GM12864 (cell line): ENCODE measurements at regions not wholly inside any gene's neighbourhood (a gene's known extent, or its start where the extent isn't known, plus 50 kb on each side); places are given as distances from the start of the nearest gene placed in this dataset.

ENCODE experiments used
- DNase-seq: peaks from one replicate; pipeline ENCODE4 v3.0.0-alpha.2; 2011; ENCODE audit warnings: low read depth
- H3K4me3 ChIP-seq: 2 replicates; pipeline ENCODE4 v1.5.1; 2011; ENCODE audit warnings: mild to moderate bottlenecking, low read depth, low read length, control low read depth
- CTCF ChIP-seq: IDR thresholded peaks from 2 replicates; pipeline ENCODE4 v1.5.1; 2011; ENCODE audit warnings: low read depth, mild to moderate bottlenecking, moderate library complexity, low read length, control low read depth, inconsistent platforms; ENCODE audit errors: missing control alignments

GRCh38 chr21:25368531-25368930 is 238.8 kb downstream of the MRPL39 start:
- no peak for DNase-seq
- no peak overlapping the region for H3K4me3 ChIP-seq
- TF ChIP-seq CTCF: no peak

- no peak overlapping the region for H3K4me3 ChIP-seq
- no peak for TF ChIP-seq CTCF
- no peak for DNase-seq
Observed at GRCh38 chr21:25366116-25366515, 241.2 kb downstream of the MRPL39 start.

- DNase-seq: no peak
- no peak overlapping the region for H3K4me3 ChIP-seq
- no peak for TF ChIP-seq CTCF
Observed at GRCh38 chr21:25362375-25363267, 244.7 kb downstream of the MRPL39 start.

- no peak for TF ChIP-seq CTCF
- DNase-seq: no peak
- H3K4me3 ChIP-seq: no peak overlapping the region
Observed at GRCh38 chr21:25361765-25362164, 245.5 kb downstream of the MRPL39 start.

- H3K4me3 ChIP-seq: no peak overlapping the region
- no peak for TF ChIP-seq CTCF
- no peak for DNase-seq
Observed at GRCh38 chr21:25361097-25361496, 246.2 kb downstream of the MRPL39 start.

- TF ChIP-seq CTCF: peak; percentile 40
- DNase-seq: no peak
- H3K4me3 ChIP-seq: no peak overlapping the region
Observed at GRCh38 chr21:25360593-25360992, 246.7 kb downstream of the MRPL39 start.

GRCh38 chr21:25359724-25360123 is 247.6 kb downstream of the MRPL39 start:
- no peak overlapping the region for H3K4me3 ChIP-seq
- DNase-seq: no peak
- TF ChIP-seq CTCF: no peak
